AG09319 (cell line): ENCODE measurements at regions not wholly inside any gene's neighbourhood (a gene's known extent, or its start where the extent isn't known, plus 50 kb on each side); places are given as distances from the start of the nearest gene placed in this dataset.
A peak's percentile ranks its signal among the peaks of the same experiment; 100 is the strongest.

Source experiments
- DNase-seq: peaks from one replicate; pipeline ENCODE4 v3.0.0-alpha.2; 2010; ENCODE audit warnings: low read depth; ENCODE audit errors: extremely low read depth
- CTCF ChIP-seq: IDR thresholded peaks from 2 replicates; pipeline ENCODE4 v1.5.1; 2011; ENCODE audit warnings: low read depth, mild to moderate bottlenecking, inconsistent platforms, low read length, moderate library complexity

GRCh38 chr6:9527679-9528286 is 887.1 kb downstream of the TFAP2A start:
- TF ChIP-seq CTCF: no peak

GRCh38 chr6:9523462-9523861 is 891.4 kb downstream of the TFAP2A start:
- no peak for TF ChIP-seq CTCF
- DNase-seq: peak; percentile 69

More at GRCh38 chr6:9527679-9528286, 887.1 kb downstream of the TFAP2A start:
- DNase-seq: no peak

GRCh38 chr6:9522101-9522500 is 892.8 kb downstream of the TFAP2A start:
- DNase-seq: no peak
- TF ChIP-seq CTCF: no peak

DNA sequence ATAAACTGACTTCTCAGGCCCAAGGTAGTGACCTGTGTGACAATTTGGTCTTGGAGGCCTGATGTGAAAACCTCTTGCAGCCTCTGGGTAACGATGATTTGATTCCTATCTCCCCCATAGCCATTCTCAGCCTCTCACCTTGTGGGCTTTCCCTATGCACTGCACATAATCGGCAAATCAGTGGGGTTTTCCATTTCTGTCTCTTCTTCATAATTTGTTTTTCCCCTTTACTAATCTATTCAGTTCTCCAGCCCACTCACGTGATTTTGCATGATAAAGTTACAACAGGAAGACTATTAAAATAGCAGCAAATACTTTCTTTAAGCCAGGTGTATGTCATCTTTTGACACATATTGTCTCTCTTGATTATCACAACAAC is 893.7 kb downstream of the TFAP2A start:
- no peak for DNase-seq
- no peak for TF ChIP-seq CTCF

GRCh38 chr6:9520417-9521151 is 894.3 kb downstream of the TFAP2A start:
- no peak for DNase-seq
- no peak for TF ChIP-seq CTCF

GRCh38 chr6:9518431-9518830 is 896.4 kb downstream of the TFAP2A start:
- DNase-seq: no peak
- no peak for TF ChIP-seq CTCF

GRCh38 chr6:9517806-9518205 is 897.1 kb downstream of the TFAP2A start:
- no peak for DNase-seq
- no peak for TF ChIP-seq CTCF
